Muscle layer of colon (tissue), 2 donors: ENCODE measurements at regions not wholly inside any gene's neighbourhood (a gene's known extent, or its start where the extent isn't known, plus 50 kb on each side); places are given as distances from the start of the nearest gene placed in this dataset.
"Not testable (repeated sequence)": the region's sequence is repeated elsewhere in the genome, so short reads cannot be mapped to it uniquely, and the experiment has no call there.

Experiments
- H3K27ac ChIP-seq: one replicate; pipeline ENCODE4 v1.7.0; 2013; ENCODE audit warnings: low read depth, mild to moderate bottlenecking, low read length, moderate library complexity
- H3K27me3 ChIP-seq, 2 donors: one replicate each; pipeline ENCODE4 v1.7.0; 2013; ENCODE audit warnings: low read length in 2 of 2, mild to moderate bottlenecking in 2 of 2; ENCODE audit not compliant: insufficient read depth in 2 of 2, control insufficient read depth in 1 of 2
- H3K36me3 ChIP-seq: one replicate; pipeline ENCODE4 v1.7.0; 2013; ENCODE audit warnings: mild to moderate bottlenecking, low read length; ENCODE audit not compliant: insufficient read depth
- H3K4me1 ChIP-seq: one replicate; pipeline ENCODE4 v1.7.0; 2013; ENCODE audit warnings: mild to moderate bottlenecking, low read length; ENCODE audit not compliant: insufficient read depth
- H3K4me3 ChIP-seq, 2 donors: one replicate each; pipeline ENCODE4 v1.7.0; 2013; ENCODE audit warnings: low read length in 2 of 2, low read depth in 1 of 2, mild to moderate bottlenecking in 1 of 2, moderate library complexity in 1 of 2
- H3K9ac ChIP-seq: one replicate; pipeline ENCODE4 v1.7.0; 2013; ENCODE audit warnings: low read length
- H3K9me3 ChIP-seq: one replicate; pipeline ENCODE4 v1.7.0; 2013; ENCODE audit warnings: mild to moderate bottlenecking, low read length
- donor health status: abdominal sarcoma.
- donor health status: Adenocarcinoma of cecum.

DNA sequence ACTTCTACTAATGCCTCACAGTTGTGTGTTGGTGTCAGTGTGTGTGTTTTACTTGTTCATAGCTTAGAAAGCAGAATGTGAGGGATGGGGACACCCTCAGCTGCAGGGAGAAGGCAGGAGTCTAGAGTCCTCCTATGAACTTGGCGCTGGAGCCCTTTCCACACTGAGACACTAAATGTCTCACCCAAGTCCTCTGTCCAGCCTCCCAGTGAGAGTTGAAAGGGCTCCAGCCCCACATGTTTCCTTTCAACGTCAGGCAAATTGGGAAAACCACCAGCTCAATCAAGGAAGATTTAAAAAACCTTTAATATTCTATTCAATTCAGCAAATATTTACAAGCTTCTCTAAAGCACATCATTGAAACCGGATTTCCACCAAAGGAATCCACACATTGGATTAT, 167.6 kb upstream of the MSX2 start:
- no peaks in the 10 kb centered on the region for H3K4me1 ChIP-seq
- H3K4me3 ChIP-seq = no peak overlapping the region
- no peaks in the 10 kb centered on the region for H3K27me3 ChIP-seq
- H3K9ac ChIP-seq = no peak overlapping the region
- no peaks in the 10 kb centered on the region for H3K9me3 ChIP-seq
- H3K27ac ChIP-seq = no peak overlapping the region
- no peaks in the 10 kb centered on the region for H3K36me3 ChIP-seq

DNA sequence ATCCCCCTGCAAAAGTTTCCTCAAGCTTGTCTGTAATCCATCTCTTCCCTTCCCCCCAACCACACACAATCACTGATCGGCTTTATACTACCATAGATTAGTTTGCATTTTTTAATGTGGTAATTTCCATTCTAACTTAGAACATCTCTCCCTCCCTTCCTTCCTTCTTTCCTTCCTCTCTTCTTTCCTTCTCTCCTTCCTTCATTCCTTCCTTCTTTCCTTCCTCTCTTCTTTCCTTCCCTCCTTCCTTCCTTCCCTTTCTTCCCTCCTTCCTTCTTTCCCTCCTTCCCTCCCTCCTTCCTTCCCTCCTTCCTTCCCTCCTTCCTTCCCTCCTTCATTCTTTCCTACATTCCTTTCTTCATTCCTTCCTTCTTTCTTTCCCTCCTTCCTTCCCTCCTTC, 166.2 kb upstream of the MSX2 start:
- H3K27me3 ChIP-seq = no peaks in the 10 kb centered on the region
- no peak overlapping the region for H3K4me3 ChIP-seq
- H3K27ac ChIP-seq = no peak overlapping the region
- no peak overlapping the region for H3K9ac ChIP-seq
- no peaks in the 10 kb centered on the region for H3K36me3 ChIP-seq
- H3K9me3 ChIP-seq = no peaks in the 10 kb centered on the region
- no peaks in the 10 kb centered on the region for H3K4me1 ChIP-seq

- Histone ChIP-seq H3K4me3 (no peak overlapping the region), H3K27me3 (no peaks in the 10 kb centered on the region), H3K27ac (no peak overlapping the region), H3K36me3 (no peaks in the 10 kb centered on the region), H3K4me1 (no peaks in the 10 kb centered on the region), H3K9ac (no peak overlapping the region), H3K9me3 (no peaks in the 10 kb centered on the region)
These were observed 165.2 kb upstream of the MSX2 start for GRCh38 chr5:174559141-174559540.

GRCh38 chr5:174559566-174560090, 164.8 kb upstream of the MSX2 start:
- Histone ChIP-seq H3K27me3 (no peaks in the 10 kb centered on the region), H3K36me3 (no peaks in the 10 kb centered on the region), H3K4me3 (no peak overlapping the region), H3K9ac (no peak overlapping the region), H3K27ac (no peak overlapping the region), H3K4me1 (no peaks in the 10 kb centered on the region), H3K9me3 (no peaks in the 10 kb centered on the region)

GRCh38 chr5:174560861-174561260, 163.5 kb upstream of the MSX2 start:
- no peak overlapping the region for H3K4me3 ChIP-seq
- H3K36me3 ChIP-seq = no peaks in the 10 kb centered on the region
- no peak overlapping the region for H3K9ac ChIP-seq
- H3K4me1 ChIP-seq = no peaks in the 10 kb centered on the region
- H3K27me3 ChIP-seq = no peaks in the 10 kb centered on the region
- H3K9me3 ChIP-seq = no peaks in the 10 kb centered on the region
- no peak overlapping the region for H3K27ac ChIP-seq

GRCh38 chr5:174563040-174563439, 161.3 kb upstream of the MSX2 start:
- not testable (repeated sequence) for H3K4me3 ChIP-seq, H3K27me3 ChIP-seq, H3K4me1 ChIP-seq, H3K9ac ChIP-seq, H3K36me3 ChIP-seq, H3K27ac ChIP-seq, H3K9me3 ChIP-seq

DNA sequence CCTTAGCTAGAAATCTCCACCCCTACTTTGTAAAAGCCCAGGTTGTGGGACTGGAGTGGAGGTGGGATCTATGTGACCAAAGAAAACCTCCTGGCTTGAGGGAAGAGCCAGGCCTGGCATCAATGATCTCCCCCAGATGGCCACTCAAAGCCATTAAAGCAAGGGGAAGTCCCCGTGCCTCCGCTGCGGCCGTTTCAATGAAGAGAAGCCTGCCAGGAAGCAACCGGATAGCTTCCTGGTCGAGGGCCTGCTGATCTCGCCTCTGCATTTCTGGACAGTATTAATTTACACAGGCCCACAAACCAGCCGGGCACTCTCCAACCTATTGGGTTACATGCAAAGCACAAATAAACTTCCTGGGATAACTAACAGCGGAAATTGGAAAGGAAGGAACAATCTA, 160.5 kb upstream of the MSX2 start:
- H3K27me3 ChIP-seq = no peaks in the 10 kb centered on the region
- no peak overlapping the region for H3K9ac ChIP-seq
- H3K9me3 ChIP-seq = no peaks in the 10 kb centered on the region
- H3K36me3 ChIP-seq = no peaks in the 10 kb centered on the region
- no peak overlapping the region for H3K27ac ChIP-seq
- H3K4me3 ChIP-seq = no peak overlapping the region
- H3K4me1 ChIP-seq = no peaks in the 10 kb centered on the region

DNA sequence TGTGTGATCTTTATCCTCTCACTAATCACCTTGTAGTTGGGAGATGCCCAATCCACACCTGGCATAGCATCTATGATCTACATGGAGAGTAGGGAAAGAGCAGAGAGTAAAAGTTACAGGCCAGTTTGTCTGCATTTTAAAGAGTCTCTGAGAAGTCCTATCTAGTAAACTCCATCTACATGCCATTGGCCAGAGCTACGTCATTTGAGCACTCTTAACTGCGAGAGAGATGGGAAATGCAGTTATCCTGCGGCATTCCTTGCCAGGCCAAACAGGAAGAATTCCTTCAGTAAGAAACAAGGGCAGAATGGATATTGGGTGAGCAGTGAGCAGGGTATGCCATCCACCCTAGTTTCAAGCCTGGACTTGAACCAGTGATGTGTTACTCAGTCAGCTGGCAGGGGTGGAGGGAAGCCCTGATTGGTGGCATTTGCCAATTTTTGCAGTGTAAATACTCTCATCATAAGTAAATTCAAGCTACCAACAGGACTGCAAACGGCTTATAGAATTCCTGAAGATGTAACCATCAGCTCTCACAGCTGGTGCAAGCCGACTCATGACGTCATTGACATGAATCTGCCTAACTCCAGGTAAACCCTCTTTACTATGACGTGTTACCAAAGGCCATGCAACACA, 156.8 kb upstream of the MSX2 start:
- H3K9me3 ChIP-seq = no peaks in the 10 kb centered on the region
- H3K36me3 ChIP-seq = no peaks in the 10 kb centered on the region
- H3K4me3 ChIP-seq = no peak overlapping the region
- peaks cover 13% of the 10 kb centered on the region for H3K4me1 ChIP-seq
- no peak overlapping the region for H3K9ac ChIP-seq
- H3K27me3 ChIP-seq = no peaks in the 10 kb centered on the region
- no peak overlapping the region for H3K27ac ChIP-seq

GRCh38 chr5:174570662-174571061, 153.7 kb upstream of the MSX2 start:
- H3K27me3 ChIP-seq = no peaks in the 10 kb centered on the region
- H3K4me3 ChIP-seq = no peak overlapping the region
- H3K4me1 ChIP-seq = peaks cover 13% of the 10 kb centered on the region
- H3K9ac ChIP-seq = no peak overlapping the region
- no peaks in the 10 kb centered on the region for H3K36me3 ChIP-seq
- no peaks in the 10 kb centered on the region for H3K9me3 ChIP-seq
- no peak overlapping the region for H3K27ac ChIP-seq

- H3K27ac ChIP-seq = no peak overlapping the region
- no peaks in the 10 kb centered on the region for H3K9me3 ChIP-seq
- no peaks in the 10 kb centered on the region for H3K27me3 ChIP-seq
- H3K4me1 ChIP-seq = peaks cover 13% of the 10 kb centered on the region
- H3K9ac ChIP-seq = no peak overlapping the region
- H3K4me3 ChIP-seq = no peak overlapping the region
- H3K36me3 ChIP-seq = no peaks in the 10 kb centered on the region
These were observed 152.6 kb upstream of the MSX2 start for GRCh38 chr5:174571662-174572397.

GRCh38 chr5:174572591-174572990, 151.8 kb upstream of the MSX2 start:
- Histone ChIP-seq H3K27me3 (no peaks in the 10 kb centered on the region), H3K36me3 (no peaks in the 10 kb centered on the region), H3K4me3 (no peak overlapping the region), H3K27ac (no peak overlapping the region), H3K4me1 (peaks cover 13% of the 10 kb centered on the region), H3K9ac (no peak overlapping the region), H3K9me3 (no peaks in the 10 kb centered on the region)
